ENCODE measurements at regions not wholly inside any gene's neighbourhood (a gene's known extent, or its start where the extent isn't known, plus 50 kb on each side); places are given as distances from the start of the nearest gene placed in this dataset.

DNA sequence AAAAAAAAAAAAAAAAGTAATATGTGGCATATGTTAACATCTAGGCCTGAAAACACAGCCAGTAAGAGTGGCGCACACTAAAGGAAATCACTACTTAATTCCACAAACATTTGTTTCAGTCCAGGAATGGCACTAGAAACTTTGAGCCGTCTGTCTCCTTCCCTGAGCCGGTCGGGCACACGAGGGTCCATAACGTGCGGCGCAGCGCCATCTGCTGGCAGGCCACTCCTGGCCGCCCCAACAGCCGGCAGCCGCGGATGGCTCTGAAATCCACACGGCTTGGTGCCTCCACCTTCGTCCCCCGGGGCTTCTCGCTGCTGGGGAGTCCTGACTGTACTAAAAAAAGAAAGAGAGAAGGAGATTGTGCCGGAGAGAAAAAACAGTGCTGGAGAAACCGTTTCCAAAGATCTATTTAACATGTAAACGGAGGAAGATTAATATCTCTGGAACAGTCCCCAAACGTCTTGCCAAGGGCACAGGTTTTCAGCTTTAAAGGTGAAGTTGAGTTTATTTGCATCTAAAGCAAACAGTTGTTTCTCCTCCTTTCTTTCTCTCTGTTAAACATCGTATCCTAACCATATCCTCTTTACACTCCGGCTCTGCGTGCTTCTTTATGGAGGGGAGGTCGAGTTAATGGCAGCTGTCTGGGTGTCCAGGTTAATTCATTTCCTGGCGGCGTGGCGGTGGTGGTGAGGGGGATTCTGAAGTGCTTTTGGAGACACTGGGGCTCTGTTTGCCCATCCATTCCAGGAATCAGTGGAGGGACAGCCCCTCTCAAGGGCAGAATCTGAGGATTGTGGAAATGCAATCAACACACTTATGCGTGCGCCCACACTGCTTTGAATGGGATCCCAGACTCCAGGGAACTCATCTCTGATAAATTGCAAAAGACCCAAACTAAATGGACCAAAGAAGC, 611.3 kb upstream of the SALL1 start:
- Mint-ChIP-seq H3K36me3 (no peaks in the 10 kb centered on the region), H3K9me3 (peaks cover 3% of the 10 kb centered on the region in 2 donors), H3K4me3 (no peak overlapping the region), H3K4me1 (no peaks in the 10 kb centered on the region), H3K27me3 (ENCODE audit: low read depth in 2 of 2) (peaks cover 8 to 12% of the 10 kb centered on the region in 2 donors), H3K27ac (no peak overlapping the region)
- Histone ChIP-seq H3K4me1 (ENCODE audit: control insufficient read depth, insufficient read depth, low read length) (no peaks in the 10 kb centered on the region), H3K27ac (ENCODE audit: low read length) (no peak overlapping the region), H3K4me3 (ENCODE audit: low read length) (no peak overlapping the region), H3K9me3 (ENCODE audit: control insufficient read depth, insufficient read depth, low read length) (no peaks in the 10 kb centered on the region), H3K36me3 (ENCODE audit: control insufficient read depth, insufficient read depth, low read length) (no peaks in the 10 kb centered on the region), H3K27me3 (ENCODE audit: control insufficient read depth, insufficient read depth, low read length) (no peaks in the 10 kb centered on the region)
- TF ChIP-seq, protein P1, sequence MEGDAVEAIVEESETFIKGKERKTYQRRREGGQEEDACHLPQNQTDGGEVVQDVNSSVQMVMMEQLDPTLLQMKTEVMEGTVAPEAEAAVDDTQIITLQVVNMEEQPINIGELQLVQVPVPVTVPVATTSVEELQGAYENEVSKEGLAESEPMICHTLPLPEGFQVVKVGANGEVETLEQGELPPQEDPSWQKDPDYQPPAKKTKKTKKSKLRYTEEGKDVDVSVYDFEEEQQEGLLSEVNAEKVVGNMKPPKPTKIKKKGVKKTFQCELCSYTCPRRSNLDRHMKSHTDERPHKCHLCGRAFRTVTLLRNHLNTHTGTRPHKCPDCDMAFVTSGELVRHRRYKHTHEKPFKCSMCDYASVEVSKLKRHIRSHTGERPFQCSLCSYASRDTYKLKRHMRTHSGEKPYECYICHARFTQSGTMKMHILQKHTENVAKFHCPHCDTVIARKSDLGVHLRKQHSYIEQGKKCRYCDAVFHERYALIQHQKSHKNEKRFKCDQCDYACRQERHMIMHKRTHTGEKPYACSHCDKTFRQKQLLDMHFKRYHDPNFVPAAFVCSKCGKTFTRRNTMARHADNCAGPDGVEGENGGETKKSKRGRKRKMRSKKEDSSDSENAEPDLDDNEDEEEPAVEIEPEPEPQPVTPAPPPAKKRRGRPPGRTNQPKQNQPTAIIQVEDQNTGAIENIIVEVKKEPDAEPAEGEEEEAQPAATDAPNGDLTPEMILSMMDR (IDR thresholded peaks at IDR 0.05): peak; percentile 26
- intact Hi-C loops (cut with micrococcal nuclease): no loop called here
- WGBS (ENCODE audit: insufficient coverage): 17% methylated on average over 26 of the region's 30 CpGs
- ATAC-seq (peak in 1 of 3 donors; percentile 57), DNase-seq (peak in 1 of 2 donors; percentile 31)

DNA sequence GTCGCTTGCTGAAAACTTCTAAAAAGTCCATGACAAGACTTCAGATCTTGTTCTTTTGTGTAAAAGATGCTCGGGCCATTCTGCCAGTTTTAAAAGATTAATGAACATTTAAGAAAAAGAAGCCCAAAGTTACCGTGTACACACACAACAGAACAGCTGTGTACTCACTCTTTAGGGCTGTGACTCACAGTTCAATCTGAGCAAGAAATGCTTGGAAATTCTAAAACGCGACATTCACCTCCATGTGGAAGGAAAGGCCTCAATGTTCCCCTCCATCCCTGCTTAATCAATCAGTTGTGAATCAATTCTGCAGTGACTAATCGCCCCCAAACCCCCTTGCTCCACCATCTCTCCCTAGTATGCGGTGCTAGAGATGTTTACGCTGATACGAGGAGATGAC, 609.9 kb upstream of the SALL1 start:
- intact Hi-C loops (cut with micrococcal nuclease): no loop called here
- Histone ChIP-seq H3K4me1 (ENCODE audit: control insufficient read depth, insufficient read depth, low read length) (no peaks in the 10 kb centered on the region), H3K27me3 (ENCODE audit: control insufficient read depth, insufficient read depth, low read length) (no peaks in the 10 kb centered on the region), H3K27ac (ENCODE audit: low read length) (no peak overlapping the region), H3K9me3 (ENCODE audit: control insufficient read depth, insufficient read depth, low read length) (no peaks in the 10 kb centered on the region), H3K4me3 (ENCODE audit: low read length) (no peak overlapping the region), H3K36me3 (ENCODE audit: control insufficient read depth, insufficient read depth, low read length) (no peaks in the 10 kb centered on the region)
- TF ChIP-seq, protein P1 (IDR thresholded peaks at IDR 0.05): no peak
- WGBS (ENCODE audit: insufficient coverage): 75% methylated on average over 9 of the region's 9 CpGs
- no peak for DNase-seq
- ATAC-seq: no peak
- no peaks in the 10 kb centered on the region for H3K4me1 Mint-ChIP-seq
- H3K9me3 Mint-ChIP-seq: peaks cover 0 to 3% of the 10 kb centered on the region in 2 donors
- no peak overlapping the region for H3K4me3 Mint-ChIP-seq
- H3K36me3 Mint-ChIP-seq: no peaks in the 10 kb centered on the region
- H3K27ac Mint-ChIP-seq: no peak overlapping the region
- H3K27me3 Mint-ChIP-seq (ENCODE audit: low read depth in 2 of 2): peaks cover 8 to 12% of the 10 kb centered on the region in 2 donors

DNA sequence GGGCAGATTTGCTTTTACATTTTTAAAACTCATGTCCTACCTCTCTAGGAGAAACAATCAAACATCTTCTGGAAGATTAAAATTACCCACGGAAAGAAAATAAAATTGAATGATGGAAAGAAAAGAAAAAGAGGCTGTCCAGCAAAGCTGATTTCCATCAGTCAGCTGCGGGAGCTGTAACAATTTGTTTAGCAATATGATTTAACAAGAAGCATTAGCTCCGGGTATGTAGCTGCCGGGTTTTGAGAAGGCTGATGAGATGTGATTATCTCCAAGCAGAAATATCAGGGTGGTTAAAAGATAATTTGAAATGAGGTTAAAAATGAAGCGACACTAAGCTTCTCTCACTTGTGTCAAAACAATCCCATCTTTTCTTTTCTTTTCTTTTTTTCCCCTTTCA, 608.9 kb upstream of the SALL1 start:
- Histone ChIP-seq H3K9me3 (ENCODE audit: control insufficient read depth, insufficient read depth, low read length) (no peaks in the 10 kb centered on the region), H3K27ac (ENCODE audit: low read length) (no peak overlapping the region), H3K36me3 (ENCODE audit: control insufficient read depth, insufficient read depth, low read length) (no peaks in the 10 kb centered on the region), H3K27me3 (ENCODE audit: control insufficient read depth, insufficient read depth, low read length) (no peaks in the 10 kb centered on the region), H3K4me1 (ENCODE audit: control insufficient read depth, insufficient read depth, low read length) (no peaks in the 10 kb centered on the region), H3K4me3 (ENCODE audit: low read length) (no peak overlapping the region)
- WGBS (ENCODE audit: insufficient coverage): 90% methylated on average over 4 of the region's 5 CpGs
- H3K4me1 Mint-ChIP-seq: no peaks in the 10 kb centered on the region
- no peaks in the 10 kb centered on the region for H3K36me3 Mint-ChIP-seq
- peaks cover 8 to 12% of the 10 kb centered on the region in 2 donors for H3K27me3 Mint-ChIP-seq (ENCODE audit: low read depth in 2 of 2)
- intact Hi-C loops (cut with micrococcal nuclease): no loop called here
- TF ChIP-seq, protein P1 (IDR thresholded peaks at IDR 0.05): no peak
- no peak overlapping the region for H3K27ac Mint-ChIP-seq
- peaks cover 0 to 3% of the 10 kb centered on the region in 2 donors for H3K9me3 Mint-ChIP-seq
- DNase-seq (no peak), ATAC-seq (no peak)
- no peak overlapping the region for H3K4me3 Mint-ChIP-seq
